ENCODE measurements at regions not wholly inside any gene's neighbourhood (a gene's known extent, or its start where the extent isn't known, plus 50 kb on each side); places are given as distances from the start of the nearest gene placed in this dataset.

- no peak for DNase-seq (ENCODE audit: low spot score)
- ATAC-seq (ENCODE audit: low FRiP score): no peak
- no peak for TF ChIP-seq CTCF (IDR thresholded peaks at IDR 0.05)
Observed at GRCh38 chr18:31261792-31262582, 56.0 kb upstream of the DSG1 start.

GRCh38 chr18:31267823-31268481 is 50.0 kb upstream of the DSG1 start:
- ATAC-seq (ENCODE audit: low FRiP score) (no peak), DNase-seq (ENCODE audit: low spot score) (no peak)
- TF ChIP-seq CTCF (IDR thresholded peaks at IDR 0.05): no peak

All from omental fat pad (tissue), 3 donors.